SU-DHL-6 (cell line): ENCODE measurements at regions not wholly inside any gene's neighbourhood (a gene's known extent, or its start where the extent isn't known, plus 50 kb on each side); places are given as distances from the start of the nearest gene placed in this dataset.

Experiments used
- H2AFZ ChIP-seq: fragments of 200-600 bp; sonication (generic); 2 replicates; pipeline ENCODE4 v1.6.1; 2014; ENCODE audit warnings: low read depth, mild to moderate bottlenecking, moderate library complexity, mixed read lengths, antibody characterized with exemption, low read length; ENCODE audit not compliant: severe bottlenecking
- H3F3A ChIP-seq: fragments of 200-600 bp; shearing (Covaris generic); 2 replicates; pipeline ENCODE4 v1.6.0; 2016; ENCODE audit warnings: antibody characterized with exemption, mild to moderate bottlenecking; ENCODE audit not compliant: insufficient read depth
- H3K27ac ChIP-seq: fragments of 200-600 bp; sonication (generic); 2 replicates; pipeline ENCODE4 v1.5.1; 2016; ENCODE audit warnings: low read depth, mild to moderate bottlenecking, low read length, moderate library complexity, mixed read lengths
- H3K27me3 ChIP-seq: fragments of 200-600 bp; sonication (generic), shearing (Covaris generic); 2 replicates; pipeline ENCODE4 v1.6.0; 2014; ENCODE audit warnings: mild to moderate bottlenecking, low read length
- H3K36me3 ChIP-seq: fragments of 200-600 bp; sonication (generic); 2 replicates; pipeline ENCODE4 v1.6.1; 2014; ENCODE audit warnings: mild to moderate bottlenecking, low read length, mixed read lengths
- H3K4me2 ChIP-seq: fragments of 300-600, 200-600 bp; shearing (Covaris generic), sonication (generic); 2 replicates; pipeline ENCODE4 v1.6.0; 2014; ENCODE audit warnings: low read length, low read depth, mild to moderate bottlenecking; ENCODE audit not compliant: poor library complexity, severe bottlenecking
- H3K4me3 ChIP-seq: fragments of 200-600 bp; sonication (generic); 2 replicates; pipeline ENCODE4 v1.5.1; 2014; ENCODE audit warnings: antibody characterized with exemption, low read length, mild to moderate bottlenecking, mixed read lengths; ENCODE audit not compliant: insufficient read depth, poor library complexity, severe bottlenecking
- H3K79me2 ChIP-seq: fragments of 200-600 bp; sonication (generic); 2 replicates; pipeline ENCODE4 v1.6.1; 2014; ENCODE audit warnings: mild to moderate bottlenecking, low read length, moderate library complexity; ENCODE audit not compliant: insufficient read depth
- H3K9ac ChIP-seq: fragments of 200-600 bp; sonication (generic); 2 replicates; pipeline ENCODE4 v1.7.0; 2014; ENCODE audit warnings: mild to moderate bottlenecking, low read length
- H3K9me2 ChIP-seq: fragments of 200-600 bp; sonication (generic); replicated peaks from 2 replicates; pipeline ENCODE4 v1.6.1; 2014; ENCODE audit warnings: low read length; ENCODE audit not compliant: insufficient read depth
- H3K9me3 ChIP-seq: fragments of 200-600 bp; sonication (generic); 2 replicates; pipeline ENCODE4 v1.6.1; 2014; ENCODE audit warnings: low read length, mixed read lengths; ENCODE audit not compliant: insufficient read depth
- H4K20me1 ChIP-seq: fragments of 200-600 bp; sonication (generic); 2 replicates; pipeline ENCODE4 v1.6.1; 2014; ENCODE audit warnings: low read depth, mild to moderate bottlenecking, antibody characterized with exemption, low read length, moderate library complexity, mixed read lengths
- EZH2phosphoT487 ChIP-seq: fragments of 200-600 bp; sonication (generic), shearing (Covaris generic); conservative IDR thresholded peaks from 2 replicates; pipeline ENCODE4 v1.6.1; 2018; ENCODE audit warnings: mild to moderate bottlenecking, antibody characterized with exemption, low read length, moderate library complexity, mixed read lengths
- TF ChIP-seq, protein P1 (sequence below): fragments of 200-600 bp; sonication (generic); IDR thresholded peaks from one replicate; pipeline ENCODE4 v1.5.1; 2017; ENCODE audit warnings: antibody characterized with exemption, mild to moderate bottlenecking, low read length, moderate library complexity; ENCODE audit not compliant: insufficient read depth, poor library complexity, severe bottlenecking

DNA sequence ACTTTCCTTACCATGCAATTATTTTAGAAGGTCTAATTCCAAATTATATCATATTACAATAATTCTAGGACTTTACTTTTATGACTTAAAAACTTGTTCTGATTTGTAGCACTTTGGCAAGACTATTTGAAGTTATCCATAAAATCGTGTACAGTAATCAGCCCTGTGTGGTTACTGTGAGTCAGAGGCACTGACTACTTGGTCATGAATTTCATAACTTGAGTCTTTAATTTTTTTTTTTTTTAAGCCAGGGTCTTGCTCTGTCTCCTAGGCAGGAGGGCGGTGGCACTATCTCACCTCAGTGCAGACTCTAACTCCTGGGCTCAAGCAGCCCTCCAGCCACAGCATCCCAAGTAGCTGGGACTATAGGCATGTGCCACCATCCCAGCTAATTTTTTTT is 1319.2 kb upstream of the SLC10A2 start:
- no peak overlapping the region for H3K27ac ChIP-seq
- no peaks in the 10 kb centered on the region for H3K9me3 ChIP-seq
- no peaks in the 10 kb centered on the region for H3K27me3 ChIP-seq
- no peak overlapping the region for H2AFZ ChIP-seq
- no peaks in the 10 kb centered on the region for H3F3A ChIP-seq
- no peak overlapping the region for H3K4me2 ChIP-seq
- TF ChIP-seq, protein P1, sequence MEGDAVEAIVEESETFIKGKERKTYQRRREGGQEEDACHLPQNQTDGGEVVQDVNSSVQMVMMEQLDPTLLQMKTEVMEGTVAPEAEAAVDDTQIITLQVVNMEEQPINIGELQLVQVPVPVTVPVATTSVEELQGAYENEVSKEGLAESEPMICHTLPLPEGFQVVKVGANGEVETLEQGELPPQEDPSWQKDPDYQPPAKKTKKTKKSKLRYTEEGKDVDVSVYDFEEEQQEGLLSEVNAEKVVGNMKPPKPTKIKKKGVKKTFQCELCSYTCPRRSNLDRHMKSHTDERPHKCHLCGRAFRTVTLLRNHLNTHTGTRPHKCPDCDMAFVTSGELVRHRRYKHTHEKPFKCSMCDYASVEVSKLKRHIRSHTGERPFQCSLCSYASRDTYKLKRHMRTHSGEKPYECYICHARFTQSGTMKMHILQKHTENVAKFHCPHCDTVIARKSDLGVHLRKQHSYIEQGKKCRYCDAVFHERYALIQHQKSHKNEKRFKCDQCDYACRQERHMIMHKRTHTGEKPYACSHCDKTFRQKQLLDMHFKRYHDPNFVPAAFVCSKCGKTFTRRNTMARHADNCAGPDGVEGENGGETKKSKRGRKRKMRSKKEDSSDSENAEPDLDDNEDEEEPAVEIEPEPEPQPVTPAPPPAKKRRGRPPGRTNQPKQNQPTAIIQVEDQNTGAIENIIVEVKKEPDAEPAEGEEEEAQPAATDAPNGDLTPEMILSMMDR, result no peak
- no peak for TF ChIP-seq EZH2phosphoT487
- H3K36me3 ChIP-seq, result no peaks in the 10 kb centered on the region
- H3K4me3 ChIP-seq, result no peak overlapping the region
- H3K9ac ChIP-seq, result no peak overlapping the region
- H3K9me2 ChIP-seq, result no peaks in the 10 kb centered on the region
- no peaks in the 10 kb centered on the region for H3K79me2 ChIP-seq
- H4K20me1 ChIP-seq, result no peaks in the 10 kb centered on the region

DNA sequence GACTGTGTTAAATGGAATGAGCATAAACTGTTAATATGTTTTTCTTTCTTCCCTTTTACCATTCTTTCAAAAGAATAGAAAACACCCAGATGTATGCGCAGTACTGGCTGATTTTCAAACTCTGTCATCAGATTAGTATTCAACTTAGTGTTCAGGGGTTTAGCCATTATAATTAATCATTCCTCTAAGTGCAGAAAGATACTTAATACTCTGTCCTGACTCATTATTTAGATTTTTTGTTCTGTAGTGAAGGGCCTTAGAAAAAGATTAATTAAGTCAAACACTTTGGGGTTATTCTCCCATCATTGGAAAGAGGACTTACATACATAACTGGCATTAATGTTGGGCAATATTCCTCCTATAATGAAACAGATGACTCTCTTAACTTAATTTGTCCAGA is 1316.7 kb upstream of the SLC10A2 start:
- Histone ChIP-seq H3K27me3 (no peaks in the 10 kb centered on the region), H3K4me2 (no peak overlapping the region), H3K27ac (no peak overlapping the region), H4K20me1 (no peaks in the 10 kb centered on the region), H3K79me2 (no peaks in the 10 kb centered on the region), H3F3A (no peaks in the 10 kb centered on the region), H3K9me2 (no peaks in the 10 kb centered on the region), H2AFZ (no peak overlapping the region), H3K36me3 (no peaks in the 10 kb centered on the region), H3K9ac (no peak overlapping the region), H3K4me3 (no peak overlapping the region), H3K9me3 (no peaks in the 10 kb centered on the region)
- TF ChIP-seq, protein P1, result no peak
- TF ChIP-seq EZH2phosphoT487, result no peak

DNA sequence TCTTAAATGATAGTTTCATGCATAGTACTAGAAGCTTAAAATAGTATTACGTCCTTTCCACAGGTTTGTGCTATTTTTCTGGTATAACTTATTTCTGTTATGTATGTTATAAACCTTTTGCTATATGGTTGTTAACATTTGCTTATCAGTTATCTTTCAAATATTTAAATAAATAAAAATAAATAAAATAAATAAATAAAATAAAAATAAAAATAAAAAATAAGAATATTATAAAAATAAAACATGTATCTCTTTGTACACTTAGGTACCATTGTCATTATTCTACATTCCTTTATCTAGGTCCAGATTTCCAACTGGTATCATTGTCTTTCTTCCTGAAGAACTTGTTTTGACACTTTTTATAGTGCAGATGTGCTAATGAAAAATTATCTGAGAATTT is 1310.4 kb upstream of the SLC10A2 start:
- no peaks in the 10 kb centered on the region for H3K9me2 ChIP-seq

More for the DNA sequence above, 1310.4 kb upstream of the SLC10A2 start:
- Histone ChIP-seq H3K27ac (no peak overlapping the region), H3K27me3 (no peaks in the 10 kb centered on the region), H3K4me2 (no peak overlapping the region), H3F3A (no peaks in the 10 kb centered on the region), H4K20me1 (no peaks in the 10 kb centered on the region), H2AFZ (no peak overlapping the region), H3K9ac (no peak overlapping the region), H3K36me3 (no peaks in the 10 kb centered on the region), H3K79me2 (no peaks in the 10 kb centered on the region), H3K9me3 (no peaks in the 10 kb centered on the region), H3K4me3 (no peak overlapping the region)
- TF ChIP-seq EZH2phosphoT487, result no peak
- TF ChIP-seq, protein P1, result no peak
